Ovary (tissue), 7 donors: ENCODE measurements at regions not wholly inside any gene's neighbourhood (a gene's known extent, or its start where the extent isn't known, plus 50 kb on each side); places are given as distances from the start of the nearest gene placed in this dataset.

ENCODE experiments used
- DNase-seq, 5 donors: peaks; one replicate each; pipeline ENCODE4 v3.0.0-alpha.2; 2019 to 2020
- H3K27ac ChIP-seq, 2 donors: fragments of 200-600 bp; one replicate each; pipeline versions ENCODE4 v1.5.1 to v1.8.0; 2019 to 2022
- H3K27me3 ChIP-seq: fragments of 200-600 bp; one replicate; pipeline ENCODE4 v1.8.0; 2022
- H3K36me3 ChIP-seq: fragments of 200-600 bp; sonication (generic); one replicate; pipeline ENCODE4 v1.5.1; 2019
- H3K4me1 ChIP-seq: one replicate; pipeline ENCODE4 v1.8.1; 2013; ENCODE audit warnings: mild to moderate bottlenecking, moderate library complexity; ENCODE audit not compliant: insufficient read depth
- H3K4me3 ChIP-seq: fragments of 200-600 bp; sonication (generic); one replicate; pipeline ENCODE4 v1.5.1; 2017
- H3K9me3 ChIP-seq, 2 donors: fragments of 200-600 bp in 1 of 2; sonication (generic) in 1 of 2; one replicate each; pipeline versions ENCODE4 v1.5.1 to v1.8.1; 2013 to 2019; ENCODE audit warnings: mild to moderate bottlenecking in 1 of 2, moderate library complexity in 1 of 2
- CTCF ChIP-seq, 3 donors: fragments of 450-650 bp in 2 of 3; fragments of 200-600 bp in 1 of 3; IDR thresholded peaks; one replicate each; pipeline versions ENCODE4 v1.5.1 to v1.8.0; 2016 to 2022; ENCODE audit warnings: antibody characterized with exemption in 3 of 3, mild to moderate bottlenecking in 1 of 3
- EP300 ChIP-seq: sonication (generic); formaldehyde crosslinking; IDR thresholded peaks from one replicate; pipeline ENCODE4 v1.6.1; 2017; ENCODE audit warnings: antibody characterized with exemption
- POLR2A ChIP-seq: fragments of 450-650 bp; IDR thresholded peaks from one replicate; pipeline ENCODE4 v1.6.1; 2017; ENCODE audit warnings: antibody characterized with exemption, mild to moderate bottlenecking, moderate library complexity
- WGBS, 3 donors: extraction: QIAGEN DNeasy Blood & Tissue Kit in 1 of 3; methylation state at CpG; one replicate each; pipeline versions ENCODE4 v1.1.5 to v1.1.7; 2013 to 2017; 5-methylcytosine and 5-hydroxymethylcytosine counted together
- intact Hi-C, 4 donors: fragments of 100-400 bp; cut with DNase I; formaldehyde crosslinking; loops; one replicate each; pipeline versions ENCODE4 v1.11.0 to v1.15.1; 2022 to 2023
- donor health status: DM: no; HTN: no; CAD: no; lungs with moderate emphysema.
- donor health status: DM: no; HTN: no; CAD: no.
- donor health status: Bipolar disorder and iron deficiency.
- donor health status: DM: no; HTN: no; CAD: no.
- donor health status: DM: yes; HTN: yes; CAD: no.

- H3K27ac ChIP-seq = no peak overlapping the region
- DNase-seq = no peak
- no peaks in the 10 kb centered on the region for H3K36me3 ChIP-seq
- no peak for TF ChIP-seq POLR2A
- no peak overlapping the region for H3K4me3 ChIP-seq
- intact Hi-C loops = no loop called here
- WGBS, 3 donors = 9 to 35% (median 13%) methylated on average over 3 of the region's 3 CpGs
- H3K27me3 ChIP-seq = no peaks in the 10 kb centered on the region
- H3K4me1 ChIP-seq = no peaks in the 10 kb centered on the region
- H3K9me3 ChIP-seq = no peaks in the 10 kb centered on the region
Measured at GRCh38 chr4:156328882-156329281, 375.2 kb upstream of the CTSO start.

DNA sequence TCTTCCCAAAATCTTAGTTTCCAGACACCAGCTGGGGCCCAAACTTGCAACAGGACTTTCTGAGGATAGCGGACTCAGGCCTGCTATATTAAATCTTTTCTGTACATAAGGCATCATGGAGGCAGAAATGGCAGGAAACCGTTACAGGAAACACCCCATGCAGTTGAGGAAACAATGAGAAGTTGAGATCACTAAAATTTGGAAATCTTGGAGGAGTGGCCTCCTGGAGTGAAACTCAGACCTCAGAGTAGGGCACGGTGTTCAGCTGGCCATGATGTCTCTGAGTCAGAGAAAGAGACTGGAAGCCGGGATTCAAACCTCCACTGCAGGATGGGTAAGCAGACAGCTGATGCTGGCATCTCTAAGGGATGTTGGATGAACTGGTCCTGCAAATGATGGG, 372.6 kb upstream of the CTSO start:
- Histone ChIP-seq H3K4me1 (no peaks in the 10 kb centered on the region), H3K4me3 (no peak overlapping the region), H3K9me3 (no peaks in the 10 kb centered on the region), H3K27ac (no peak overlapping the region), H3K36me3 (no peaks in the 10 kb centered on the region), H3K27me3 (no peaks in the 10 kb centered on the region)
- no peak for DNase-seq
- intact Hi-C loops = no loop called here
- no peak for TF ChIP-seq CTCF (IDR thresholded peaks at IDR 0.05)
- no peak for TF ChIP-seq POLR2A
- no peak for TF ChIP-seq EP300
- 61 to 90% (median 71%) methylated on average over 4 of the region's 4 CpGs for WGBS, 3 donors

DNA sequence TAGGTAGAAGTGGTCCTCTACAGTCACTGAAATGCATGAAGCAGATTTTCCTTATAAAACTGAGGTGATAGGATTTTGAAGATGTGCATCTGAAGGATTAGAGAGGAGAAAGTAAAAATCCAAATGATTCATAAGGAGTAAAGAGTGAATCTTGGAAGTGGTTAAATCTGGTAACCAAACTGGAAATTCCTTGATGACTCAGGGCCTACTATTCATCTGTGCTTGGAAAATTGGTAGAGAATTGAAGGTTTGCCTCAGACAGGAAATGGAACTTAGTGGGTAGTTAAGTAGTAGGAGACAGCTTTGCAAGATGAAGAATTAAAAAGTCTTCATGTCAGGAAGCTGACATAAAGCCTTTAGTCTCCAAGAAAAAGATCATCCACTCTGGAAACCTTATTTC, 368.9 kb upstream of the CTSO start:
- intact Hi-C loops = no loop called here
- no peak overlapping the region for H3K4me3 ChIP-seq
- DNase-seq = no peak
- no peaks in the 10 kb centered on the region for H3K27me3 ChIP-seq
- H3K9me3 ChIP-seq = no peaks in the 10 kb centered on the region
- TF ChIP-seq POLR2A = no peak
- no peak for TF ChIP-seq CTCF (IDR thresholded peaks at IDR 0.05)
- no peak for TF ChIP-seq EP300
- no peaks in the 10 kb centered on the region for H3K36me3 ChIP-seq
- H3K4me1 ChIP-seq = no peaks in the 10 kb centered on the region
- H3K27ac ChIP-seq = no peak overlapping the region

GRCh38 chr4:156321203-156321602, 367.5 kb upstream of the CTSO start:
- intact Hi-C loops = no loop called here
- no peak for DNase-seq
- Histone ChIP-seq H3K36me3 (no peaks in the 10 kb centered on the region), H3K9me3 (no peaks in the 10 kb centered on the region), H3K4me1 (no peaks in the 10 kb centered on the region), H3K27me3 (no peaks in the 10 kb centered on the region), H3K27ac (no peak overlapping the region), H3K4me3 (no peak overlapping the region)
- WGBS, 3 donors = 69 to 72% (median 72%) methylated on average over 2 of the region's 2 CpGs
- TF ChIP-seq CTCF (IDR thresholded peaks at IDR 0.05) (no peak), POLR2A (no peak), EP300 (no peak)

- intact Hi-C loops = no loop called here
- no peak for TF ChIP-seq EP300
- no peak for TF ChIP-seq POLR2A
- TF ChIP-seq CTCF (IDR thresholded peaks at IDR 0.05) = no peak
- no peak overlapping the region for H3K27ac ChIP-seq
- no peak overlapping the region for H3K4me3 ChIP-seq
- DNase-seq = no peak
- H3K36me3 ChIP-seq = no peaks in the 10 kb centered on the region
- WGBS, 3 donors = 2 to 7% (median 4%) methylated on average over 2 of the region's 2 CpGs
- H3K27me3 ChIP-seq = no peaks in the 10 kb centered on the region
- H3K4me1 ChIP-seq = no peaks in the 10 kb centered on the region
- H3K9me3 ChIP-seq = no peaks in the 10 kb centered on the region
Measured at GRCh38 chr4:156313497-156313896, 359.8 kb upstream of the CTSO start.
